ENCODE measurements at regions not wholly inside any gene's neighbourhood (a gene's known extent, or its start where the extent isn't known, plus 50 kb on each side); places are given as distances from the start of the nearest gene placed in this dataset.
"Not testable (repeated sequence)": the region's sequence is repeated elsewhere in the genome, so short reads cannot be mapped to it uniquely, and the experiment has no call there.

GRCh38 chr12:111274777-111275176, 94.1 kb downstream of the PHETA1 start:
- DNase-seq (ENCODE audit: low read depth, low spot score), result no peak

GRCh38 chr12:111271674-111272418, 97.0 kb downstream of the PHETA1 start:
- no peak for DNase-seq (ENCODE audit: low read depth, low spot score)

GRCh38 chr12:111270774-111271173, 98.1 kb downstream of the PHETA1 start:
- DNase-seq (ENCODE audit: low read depth, low spot score), result no peak

- no peak for DNase-seq (ENCODE audit: low read depth, low spot score)
These were observed 98.7 kb downstream of the PHETA1 start for GRCh38 chr12:111270239-111270638.

- DNase-seq (ENCODE audit: low read depth, low spot score), result no peak
These were observed 99.2 kb downstream of the PHETA1 start for GRCh38 chr12:111269718-111270117.

- DNase-seq (ENCODE audit: low read depth, low spot score), result no peak
These were observed 99.9 kb downstream of the PHETA1 start for GRCh38 chr12:111268738-111269572.

- no peak for DNase-seq (ENCODE audit: low read depth, low spot score)
These were observed 101.8 kb downstream of the PHETA1 start for GRCh38 chr12:111267144-111267543.

- no peak for DNase-seq (ENCODE audit: low read depth, low spot score)
These were observed 106.8 kb downstream of the PHETA1 start for GRCh38 chr12:111261911-111262676.

- no peak for DNase-seq (ENCODE audit: low read depth, low spot score)
These were observed 108.2 kb downstream of the PHETA1 start for GRCh38 chr12:111260732-111261131.

- no peak for DNase-seq (ENCODE audit: low read depth, low spot score)
These were observed 109.7 kb downstream of the PHETA1 start for GRCh38 chr12:111259231-111259630.

GRCh38 chr12:111258081-111258480, 110.8 kb downstream of the PHETA1 start:
- not testable (repeated sequence) for DNase-seq (ENCODE audit: low read depth, low spot score)

- no peak for DNase-seq (ENCODE audit: low read depth, low spot score)
These were observed 111.4 kb downstream of the PHETA1 start for GRCh38 chr12:111257435-111257902.

GRCh38 chr12:111256629-111257434, 112.1 kb downstream of the PHETA1 start:
- no peak for DNase-seq (ENCODE audit: low read depth, low spot score)

GRCh38 chr12:111255261-111255660, 113.6 kb downstream of the PHETA1 start:
- DNase-seq (ENCODE audit: low read depth, low spot score), result no peak

GRCh38 chr12:111254106-111254505, 114.8 kb downstream of the PHETA1 start:
- DNase-seq (ENCODE audit: low read depth, low spot score), result no peak

GRCh38 chr12:111253213-111253612, 115.7 kb downstream of the PHETA1 start:
- no peak for DNase-seq (ENCODE audit: low read depth, low spot score)

GRCh38 chr12:111251787-111252186, 117.1 kb downstream of the PHETA1 start:
- DNase-seq (ENCODE audit: low read depth, low spot score), result no peak

- DNase-seq (ENCODE audit: low read depth, low spot score), result no peak
These were observed 117.7 kb downstream of the PHETA1 start for GRCh38 chr12:111251058-111251730.

GRCh38 chr12:111250251-111250881, 118.5 kb downstream of the PHETA1 start:
- DNase-seq (ENCODE audit: low read depth, low spot score), result no peak

GRCh38 chr12:111249757-111250156, 119.1 kb downstream of the PHETA1 start:
- no peak for DNase-seq (ENCODE audit: low read depth, low spot score)
